GM12874 (cell line): ENCODE measurements at regions not wholly inside any gene's neighbourhood (a gene's known extent, or its start where the extent isn't known, plus 50 kb on each side); places are given as distances from the start of the nearest gene placed in this dataset.

Source experiments
- CTCF ChIP-seq: IDR thresholded peaks from 2 replicates; pipeline ENCODE4 v1.5.1; 2011; ENCODE audit warnings: low read depth, mild to moderate bottlenecking, control low read depth, low read length, moderate library complexity; ENCODE audit not compliant: insufficient read depth

- no peak for TF ChIP-seq CTCF
Observed at GRCh38 chr5:133809801-133810200, 158.6 kb downstream of the C5orf15 start.

- TF ChIP-seq CTCF: no peak
Observed at GRCh38 chr5:133807348-133807747, 161.1 kb downstream of the C5orf15 start.

GRCh38 chr5:133806847-133807246, 161.6 kb downstream of the C5orf15 start:
- no peak for TF ChIP-seq CTCF

GRCh38 chr5:133801955-133802751, 166.3 kb downstream of the C5orf15 start:
- no peak for TF ChIP-seq CTCF

GRCh38 chr5:133801431-133801830, 167.0 kb downstream of the C5orf15 start:
- TF ChIP-seq CTCF: no peak

GRCh38 chr5:133799571-133800237, 168.7 kb downstream of the C5orf15 start:
- no peak for TF ChIP-seq CTCF

GRCh38 chr5:133797167-133797566, 171.3 kb downstream of the C5orf15 start:
- TF ChIP-seq CTCF: no peak
